GM12878 (cell line): ENCODE measurements at regions not wholly inside any gene's neighbourhood (a gene's known extent, or its start where the extent isn't known, plus 50 kb on each side); places are given as distances from the start of the nearest gene placed in this dataset.

Experiments
- ATAC-seq: fragments of 200-7000 bp; cut with Tn5 transposase; 3 replicates; pipeline ENCODE4 v1.9.1; 2020; ENCODE audit warnings: mild to moderate bottlenecking, moderate library complexity
- BruUV-seq: library from RNA; stranded (reverse); fragments of 400-500 nt; replicated peaks from 2 replicates; lab custom pipeline; 2021; lab: Mats Ljungman, UMichigan
- CTCF ChIA-PET: fragments of 300-600 bp; sonication (Branson Sonifier 250); formaldehyde crosslinking; extraction: SDS; loops from one replicate; lab custom pipeline; 2021; ENCODE audit warnings: inconsistent platforms; lab: Yijun Ruan, JAX
- POLR2A ChIA-PET: fragments of 350-600 bp; formaldehyde crosslinking; extraction: SDS; loops from one replicate; lab custom pipeline; 2021; ENCODE audit warnings: inconsistent platforms; lab: Charles Lee
- RAD21 ChIA-PET: fragments of 300-600 bp; sonication (Branson Sonifier 250); formaldehyde crosslinking; loops from one replicate; lab custom pipeline; 2023; ENCODE audit warnings: antibody characterized with exemption; ENCODE audit not compliant: unreplicated experiment; lab: Charles Lee
- SMC1A ChIA-PET: fragments of 300-600 bp; sonication (Branson Sonifier 250); formaldehyde crosslinking; loops from one replicate; lab custom pipeline; 2023; ENCODE audit not compliant: unreplicated experiment, uncharacterized antibody; lab: Charles Lee
- DNase-seq: peaks from one replicate; pipeline ENCODE4 v3.0.0-alpha.2; 2011; ENCODE audit warnings: low read depth, low spot score
- FAIRE-seq: peaks from 3 replicates; lab custom pipeline; 2011; peaks lifted over from hg19 to GRCh38; lab: Jason Lieb, UNC
- H2AFZ ChIP-seq: 2 replicates; pipeline ENCODE4 v1.6.0; 2011; ENCODE audit warnings: low read depth, low read length, control low read depth; ENCODE audit not compliant: control insufficient read depth
- H3K27ac ChIP-seq: 2 replicates; pipeline ENCODE4 v1.5.1; 2011; ENCODE audit warnings: control low read depth; ENCODE audit not compliant: control insufficient read depth, insufficient read depth
- H3K27me3 ChIP-seq, 2 experiments: replicated peaks in 1 of 2; 2 replicates each; pipeline versions ENCODE4 v1.6.0 to v1.6.1; 2011; ENCODE audit warnings: low read length in 1 of 2; ENCODE audit not compliant: control insufficient read depth in 2 of 2, insufficient read depth in 2 of 2
- H3K36me3 ChIP-seq, 2 experiments: 2 replicates each; pipeline ENCODE4 v1.5.1; 2011; ENCODE audit warnings: low read length in 1 of 2; ENCODE audit not compliant: control insufficient read depth in 2 of 2, insufficient read depth in 2 of 2
- H3K4me1 ChIP-seq: 2 replicates; pipeline ENCODE4 v1.6.1; 2011; ENCODE audit warnings: mild to moderate bottlenecking, low read length, moderate library complexity, mixed read lengths; ENCODE audit not compliant: control insufficient read depth, insufficient read depth
- H3K4me2 ChIP-seq: 2 replicates; pipeline ENCODE4 v1.6.0; 2011; ENCODE audit warnings: control low read depth; ENCODE audit not compliant: control insufficient read depth, insufficient read depth
- H3K4me3 ChIP-seq: fragments of 200-600 bp; sonication (generic); 2 replicates; pipeline ENCODE4 v1.5.1; 2016
- H3K79me2 ChIP-seq: 2 replicates; pipeline ENCODE4 v1.6.0; 2011; ENCODE audit warnings: low read length; ENCODE audit not compliant: control insufficient read depth, insufficient read depth
- H3K9ac ChIP-seq: 2 replicates; pipeline ENCODE4 v1.8.0; 2011; ENCODE audit warnings: low read length, control low read depth, mixed read lengths; ENCODE audit not compliant: control insufficient read depth, insufficient read depth
- H3K9me3 ChIP-seq: replicated peaks from 3 replicates; pipeline ENCODE4 v1.5.1; 2011; ENCODE audit warnings: mild to moderate bottlenecking, low read length; ENCODE audit not compliant: control insufficient read depth, insufficient read depth
- H4K20me1 ChIP-seq: 2 replicates; pipeline ENCODE4 v1.6.0; 2011; ENCODE audit not compliant: control insufficient read depth, insufficient read depth
- CBX3 ChIP-seq: fragments of 200-600 bp; sonication (generic); IDR thresholded peaks from 2 replicates; pipeline ENCODE4 v1.6.1; 2016; ENCODE audit warnings: low read depth, borderline replicate concordance
- CEBPB ChIP-seq, 2 experiments: fragments of 150-350 bp in 1 of 2; IDR thresholded peaks; 2 replicates each; pipeline ENCODE4 v1.6.1; 2012 to 2014; ENCODE audit warnings: low read depth in 2 of 2, low read length in 2 of 2, borderline replicate concordance in 1 of 2, inconsistent platforms in 1 of 2
- CREB1 ChIP-seq: IDR thresholded peaks from 2 replicates; pipeline ENCODE4 v1.6.1; 2012; ENCODE audit warnings: low read depth, mild to moderate bottlenecking, inconsistent platforms
- DPF2 ChIP-seq: fragments of 450-650 bp; IDR thresholded peaks from 2 replicates; pipeline ENCODE4 v1.6.1; 2017; ENCODE audit warnings: mild to moderate bottlenecking
- ESRRA ChIP-seq: IDR thresholded peaks from 2 replicates; pipeline ENCODE4 v1.6.1; 2012; ENCODE audit warnings: mild to moderate bottlenecking, low read length, improper control_type of control experiment
- HCFC1 ChIP-seq: fragments of 150-350 bp; IDR thresholded peaks from 2 replicates; pipeline ENCODE4 v1.6.1; 2014; ENCODE audit warnings: low read length
- KAT2A ChIP-seq: conservative IDR thresholded peaks from 2 replicates; pipeline ENCODE4 v1.6.1; 2011; ENCODE audit warnings: low read depth, low read length; ENCODE audit not compliant: control insufficient read depth
- RCOR1 ChIP-seq: conservative IDR thresholded peaks from 2 replicates; pipeline ENCODE4 v1.6.1; 2012; ENCODE audit warnings: low read depth, low read length, improper control_type of control experiment
- SRF ChIP-seq, 2 experiments: IDR thresholded peaks; 2 replicates each; pipeline ENCODE4 v1.6.1; 2011; ENCODE audit warnings: low read depth in 2 of 2, low read length in 2 of 2, mild to moderate bottlenecking in 1 of 2, moderate library complexity in 1 of 2
- ZBTB11 ChIP-seq: fragments of 450-650 bp; formaldehyde crosslinking; IDR thresholded peaks from 2 replicates; pipeline ENCODE4 v1.5.0; 2022; ENCODE audit warnings: mild to moderate bottlenecking, missing genetic modification characterization
- ZBTB33 ChIP-seq: fragments of 450-650 bp; IDR thresholded peaks from 2 replicates; pipeline ENCODE4 v1.6.1; 2017; ENCODE audit warnings: mild to moderate bottlenecking
- ZNF24 ChIP-seq: fragments of 450-650 bp; IDR thresholded peaks from 2 replicates; pipeline ENCODE4 v1.6.1; 2017; ENCODE audit warnings: antibody characterized with exemption, mild to moderate bottlenecking
- WGBS: methylation state at CpG from one replicate; pipeline ENCODE4 v1.1.6; 2016; ENCODE audit warnings: low lambda C conversion rate; ENCODE audit not compliant: insufficient replicate concordance, insufficient coverage; ENCODE audit errors: missing lambda C conversion rate; 5-methylcytosine and 5-hydroxymethylcytosine counted together
- in situ Hi-C: fragments of 300-500 bp; cut with MboI; formaldehyde crosslinking; loops from 9 replicates; pipeline ENCODE4 v1.14.3; 2018; ENCODE audit warnings: mixed read lengths
- intact Hi-C: fragments of 100-400 bp; cut with micrococcal nuclease; formaldehyde crosslinking; loops from one replicate; pipeline ENCODE4 v1.14.2; 2022; ENCODE audit not compliant: unreplicated experiment
- TF ChIP-seq, protein P1 (sequence below): IDR thresholded peaks from 2 replicates; pipeline ENCODE4 v1.6.1; 2012; ENCODE audit warnings: low read depth, low read length, improper control_type of control experiment

GRCh38 chr4:124491361-124492145 is 221.0 kb downstream of the ANKRD50 start:
- no peaks in the 10 kb centered on the region for H3K36me3 ChIP-seq
- H3K4me3 ChIP-seq: no peak overlapping the region
- ChIA-PET RAD21 (no interaction called here), POLR2A (no interaction called here), CTCF (no interaction called here), SMC1A (no interaction called here)
- ATAC-seq (no peak), FAIRE-seq (no peak), DNase-seq (no peak)
- no peaks in the 10 kb centered on the region for H3K9me3 ChIP-seq
- no peaks in the 10 kb centered on the region for H4K20me1 ChIP-seq
- intact Hi-C loops (no loop called here), in situ Hi-C loops (no loop called here)
- H3K9ac ChIP-seq: no peak overlapping the region
- no TSS peak for BruUV-seq
- no peaks in the 10 kb centered on the region for H3K27me3 ChIP-seq
- no peak overlapping the region for H3K4me2 ChIP-seq
- no peak overlapping the region for H3K27ac ChIP-seq
- H2AFZ ChIP-seq: no peak overlapping the region
- no peaks in the 10 kb centered on the region for H3K79me2 ChIP-seq
- 52% methylated on average over 2 of the region's 2 CpGs for WGBS
- no peaks in the 10 kb centered on the region for H3K4me1 ChIP-seq
- TF ChIP-seq KAT2A (no peak), CREB1 (no peak), DPF2 (no peak), HCFC1 (no peak), ZNF24 (no peak), ZBTB11 (CRISPR knock-in tag) (no peak), RCOR1 (no peak), ZBTB33 (no peak), CEBPB (IDR thresholded peaks at IDR 0.05; ENCODE audit: borderline replicate concordance in 1 of 2, low read depth in 2 of 2, low read length in 2 of 2) (no peak), CBX3 (no peak), ESRRA (no peak), SRF (IDR thresholded peaks at IDR 0.05; ENCODE audit: low read depth in 2 of 2, low read length in 2 of 2) (no peak)
- TF ChIP-seq, protein P1, sequence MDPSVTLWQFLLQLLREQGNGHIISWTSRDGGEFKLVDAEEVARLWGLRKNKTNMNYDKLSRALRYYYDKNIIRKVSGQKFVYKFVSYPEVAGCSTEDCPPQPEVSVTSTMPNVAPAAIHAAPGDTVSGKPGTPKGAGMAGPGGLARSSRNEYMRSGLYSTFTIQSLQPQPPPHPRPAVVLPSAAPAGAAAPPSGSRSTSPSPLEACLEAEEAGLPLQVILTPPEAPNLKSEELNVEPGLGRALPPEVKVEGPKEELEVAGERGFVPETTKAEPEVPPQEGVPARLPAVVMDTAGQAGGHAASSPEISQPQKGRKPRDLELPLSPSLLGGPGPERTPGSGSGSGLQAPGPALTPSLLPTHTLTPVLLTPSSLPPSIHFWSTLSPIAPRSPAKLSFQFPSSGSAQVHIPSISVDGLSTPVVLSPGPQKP: no peak
